HepG2 (cell line): ENCODE measurements at regions not wholly inside any gene's neighbourhood (a gene's known extent, or its start where the extent isn't known, plus 50 kb on each side); places are given as distances from the start of the nearest gene placed in this dataset.

Experiments used
- CBFB ChIP-seq: sonication (generic); formaldehyde crosslinking; IDR thresholded peaks from 2 replicates; pipeline ENCODE4 v1.4.0; 2020; ENCODE audit warnings: missing genetic modification reagents
- EP300 ChIP-seq, 3 experiments: sonication (generic) in 1 of 3; formaldehyde crosslinking in 1 of 3; IDR thresholded peaks; 2 replicates each; pipeline versions ENCODE4 v1.5.1 to v1.6.1; 2011 to 2020; ENCODE audit warnings: low read depth in 2 of 3, low read length in 2 of 3, borderline replicate concordance in 1 of 3, improper control_type of control experiment in 1 of 3, mild to moderate bottlenecking in 1 of 3, missing genetic modification reagents in 1 of 3, moderate library complexity in 1 of 3
- HNRNPL ChIP-seq: fragments of 200-400 bp; formaldehyde crosslinking; IDR thresholded peaks from 2 replicates; pipeline ENCODE4 v1.6.1; 2017; ENCODE audit warnings: mild to moderate bottlenecking, low read depth, low read length
- KDM1A ChIP-seq: IDR thresholded peaks from 2 replicates; pipeline ENCODE4 v1.6.1; 2016; ENCODE audit warnings: missing compliant biosample characterization
- LRRFIP1 ChIP-seq: sonication (generic); formaldehyde crosslinking; conservative IDR thresholded peaks from 2 replicates; pipeline ENCODE4 v1.4.0; 2020; ENCODE audit warnings: missing genetic modification reagents
- NFYB ChIP-seq: sonication (generic); formaldehyde crosslinking; IDR thresholded peaks from 2 replicates; pipeline ENCODE4 v1.4.0; 2020; ENCODE audit warnings: missing genetic modification reagents
- POLR2A ChIP-seq, 2 experiments: IDR thresholded peaks; 2 replicates each; pipeline ENCODE4 v1.6.1; 2011; ENCODE audit warnings: low read depth in 2 of 2, low read length in 2 of 2, mild to moderate bottlenecking in 1 of 2, moderate library complexity in 1 of 2; ENCODE audit not compliant: insufficient read depth in 1 of 2
- PRPF4 ChIP-seq: fragments of 200-400 bp; formaldehyde crosslinking; IDR thresholded peaks from 2 replicates; pipeline ENCODE4 v1.6.1; 2016; ENCODE audit warnings: low read length, low read depth; ENCODE audit not compliant: poor library complexity, severe bottlenecking
- TAF1 ChIP-seq: sonication (generic); formaldehyde crosslinking; IDR thresholded peaks from 2 replicates; pipeline ENCODE4 v1.4.0; 2020; ENCODE audit warnings: missing genetic modification reagents
- TARDBP ChIP-seq: sonication (generic); formaldehyde crosslinking; IDR thresholded peaks from 2 replicates; pipeline ENCODE4 v1.8.0; 2022; ENCODE audit warnings: mild to moderate bottlenecking, missing genetic modification reagents
- ZBTB21 ChIP-seq: sonication (generic); formaldehyde crosslinking; IDR thresholded peaks from 2 replicates; pipeline ENCODE4 v1.4.0; 2020; ENCODE audit warnings: missing genetic modification reagents
- TF ChIP-seq, protein P1 (sequence below): sonication (generic); formaldehyde crosslinking; IDR thresholded peaks from 2 replicates; pipeline ENCODE4 v1.5.0; 2020; ENCODE audit warnings: mild to moderate bottlenecking, missing genetic modification reagents

GRCh38 chr13:82216165-82216564 is 1666.1 kb downstream of the SLITRK1 start:
- TF ChIP-seq CBFB (CRISPR knock-in tag) (no peak), LRRFIP1 (CRISPR knock-in tag) (no peak), PRPF4 (no peak), ZBTB21 (no peak), POLR2A (IDR thresholded peaks at IDR 0.05; ENCODE audit: insufficient read depth in 1 of 2, low read depth in 2 of 2, low read length in 2 of 2) (no peak), TARDBP (CRISPR knock-in tag) (no peak), NFYB (CRISPR knock-in tag) (no peak), KDM1A (CRISPR knock-in tag) (no peak), TAF1 (no peak), EP300 (IDR thresholded peaks at IDR 0.05; ENCODE audit: low read depth in 2 of 2, low read length in 2 of 2) (no peak), EP300 (CRISPR knock-in tag; IDR thresholded peaks at IDR 0.05; ENCODE audit: borderline replicate concordance) (no peak), HNRNPL (no peak)
- TF ChIP-seq, protein P1, sequence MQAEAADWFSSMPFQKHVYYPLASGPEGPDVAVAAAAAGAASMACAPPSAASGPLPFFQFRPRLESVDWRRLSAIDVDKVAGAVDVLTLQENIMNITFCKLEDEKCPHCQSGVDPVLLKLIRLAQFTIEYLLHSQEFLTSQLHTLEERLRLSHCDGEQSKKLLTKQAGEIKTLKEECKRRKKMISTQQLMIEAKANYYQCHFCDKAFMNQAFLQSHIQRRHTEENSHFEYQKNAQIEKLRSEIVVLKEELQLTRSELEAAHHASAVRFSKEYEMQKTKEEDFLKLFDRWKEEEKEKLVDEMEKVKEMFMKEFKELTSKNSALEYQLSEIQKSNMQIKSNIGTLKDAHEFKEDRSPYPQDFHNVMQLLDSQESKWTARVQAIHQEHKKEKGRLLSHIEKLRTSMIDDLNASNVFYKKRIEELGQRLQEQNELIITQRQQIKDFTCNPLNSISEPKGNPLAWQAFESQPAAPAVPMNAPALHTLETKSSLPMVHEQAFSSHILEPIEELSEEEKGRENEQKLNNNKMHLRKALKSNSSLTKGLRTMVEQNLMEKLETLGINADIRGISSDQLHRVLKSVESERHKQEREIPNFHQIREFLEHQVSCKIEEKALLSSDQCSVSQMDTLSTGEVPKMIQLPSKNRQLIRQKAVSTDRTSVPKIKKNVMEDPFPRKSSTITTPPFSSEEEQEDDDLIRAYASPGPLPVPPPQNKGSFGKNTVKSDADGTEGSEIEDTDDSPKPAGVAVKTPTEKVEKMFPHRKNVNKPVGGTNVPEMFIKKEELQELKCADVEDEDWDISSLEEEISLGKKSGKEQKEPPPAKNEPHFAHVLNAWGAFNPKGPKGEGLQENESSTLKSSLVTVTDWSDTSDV (CRISPR knock-in tag) = no peak
